Progenitor cell of endocrine pancreas (in vitro differentiated cells): ENCODE measurements at regions not wholly inside any gene's neighbourhood (a gene's known extent, or its start where the extent isn't known, plus 50 kb on each side); places are given as distances from the start of the nearest gene placed in this dataset.
"Not testable (repeated sequence)": the region's sequence is repeated elsewhere in the genome, so short reads cannot be mapped to it uniquely, and the experiment has no call there.

Source experiments
- DNase-seq: peaks from one replicate; pipeline ENCODE4 v3.0.0; 2021; ENCODE audit warnings: low spot score; ENCODE audit not compliant: unreplicated experiment
- H3K27ac Mint-ChIP-seq: 2 replicates; pipeline ENCODE4 v1.8.0; 2021; ENCODE audit warnings: mild to moderate bottlenecking, moderate library complexity, mixed read lengths
- H3K27me3 Mint-ChIP-seq: 2 replicates; pipeline ENCODE4 v1.8.0; 2021; ENCODE audit warnings: mixed read lengths
- H3K36me3 Mint-ChIP-seq: 2 replicates; pipeline ENCODE4 v1.8.0; 2022; ENCODE audit warnings: mixed read lengths; ENCODE audit not compliant: insufficient read depth
- H3K4me1 Mint-ChIP-seq: 2 replicates; pipeline ENCODE4 v1.8.0; 2021; ENCODE audit warnings: low read depth, mixed read lengths
- H3K4me3 Mint-ChIP-seq: 2 replicates; pipeline ENCODE4 v1.8.0; 2021; ENCODE audit warnings: low read depth, mild to moderate bottlenecking, moderate library complexity, mixed read lengths
- H3K9me3 Mint-ChIP-seq: 2 replicates; pipeline ENCODE4 v1.8.0; 2021; ENCODE audit warnings: low read depth, mixed read lengths
- TF ChIP-seq, protein P1 (sequence below): fragments of 200-600 bp; sonication (generic); IDR thresholded peaks from one replicate; pipeline ENCODE4 v1.5.0; 2021; ENCODE audit warnings: antibody characterized with exemption, mild to moderate bottlenecking; ENCODE audit not compliant: unreplicated experiment

DNA sequence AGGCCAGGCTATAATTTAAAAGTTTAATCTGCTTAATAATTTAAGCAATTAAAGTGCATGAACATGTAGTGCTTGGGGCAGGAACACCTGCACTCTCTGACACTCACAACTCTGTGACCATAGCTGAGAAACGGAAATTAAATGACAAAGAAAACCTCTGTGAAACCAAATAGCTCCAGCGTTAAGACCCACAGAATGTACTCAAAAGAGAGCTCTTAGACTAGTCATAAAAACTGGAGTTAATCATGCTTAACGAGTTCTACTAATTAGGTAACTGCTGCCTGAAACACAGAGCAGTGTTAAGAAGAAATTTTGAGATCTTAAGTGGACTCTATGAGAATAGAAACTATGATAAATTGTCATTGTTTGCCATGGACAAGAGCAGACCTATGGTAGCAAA, 174.4 kb upstream of the SPIN4 start:
- Mint-ChIP-seq H3K4me1 (no peaks in the 10 kb centered on the region), H3K9me3 (peaks cover 18% of the 10 kb centered on the region), H3K27me3 (no peaks in the 10 kb centered on the region), H3K4me3 (no peak overlapping the region), H3K36me3 (peaks cover 5% of the 10 kb centered on the region), H3K27ac (no peak overlapping the region)
- no peak for DNase-seq
- TF ChIP-seq, protein P1, sequence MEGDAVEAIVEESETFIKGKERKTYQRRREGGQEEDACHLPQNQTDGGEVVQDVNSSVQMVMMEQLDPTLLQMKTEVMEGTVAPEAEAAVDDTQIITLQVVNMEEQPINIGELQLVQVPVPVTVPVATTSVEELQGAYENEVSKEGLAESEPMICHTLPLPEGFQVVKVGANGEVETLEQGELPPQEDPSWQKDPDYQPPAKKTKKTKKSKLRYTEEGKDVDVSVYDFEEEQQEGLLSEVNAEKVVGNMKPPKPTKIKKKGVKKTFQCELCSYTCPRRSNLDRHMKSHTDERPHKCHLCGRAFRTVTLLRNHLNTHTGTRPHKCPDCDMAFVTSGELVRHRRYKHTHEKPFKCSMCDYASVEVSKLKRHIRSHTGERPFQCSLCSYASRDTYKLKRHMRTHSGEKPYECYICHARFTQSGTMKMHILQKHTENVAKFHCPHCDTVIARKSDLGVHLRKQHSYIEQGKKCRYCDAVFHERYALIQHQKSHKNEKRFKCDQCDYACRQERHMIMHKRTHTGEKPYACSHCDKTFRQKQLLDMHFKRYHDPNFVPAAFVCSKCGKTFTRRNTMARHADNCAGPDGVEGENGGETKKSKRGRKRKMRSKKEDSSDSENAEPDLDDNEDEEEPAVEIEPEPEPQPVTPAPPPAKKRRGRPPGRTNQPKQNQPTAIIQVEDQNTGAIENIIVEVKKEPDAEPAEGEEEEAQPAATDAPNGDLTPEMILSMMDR = no peak

DNA sequence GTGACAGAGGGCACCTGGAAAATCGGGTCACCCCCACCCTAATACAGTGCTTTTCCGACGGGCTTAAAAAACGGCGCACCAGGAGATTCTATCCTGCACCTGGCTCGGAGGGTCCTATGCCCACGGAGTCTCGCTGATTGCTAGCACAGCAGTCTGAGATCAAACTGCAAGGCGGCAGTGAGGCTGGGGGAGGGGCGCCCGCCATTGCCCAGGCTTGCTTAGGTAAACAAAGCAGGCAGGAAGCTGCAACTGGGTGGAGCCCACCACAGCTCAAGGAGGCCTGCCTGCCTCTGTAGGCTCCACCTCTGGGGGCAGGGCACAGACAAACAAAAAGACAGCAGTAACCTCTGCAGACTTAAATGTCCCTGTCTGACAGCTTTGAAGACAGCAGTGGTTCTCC, 168.2 kb upstream of the SPIN4 start:
- DNase-seq, H3K4me1 Mint-ChIP-seq, H3K4me3 Mint-ChIP-seq, H3K27me3 Mint-ChIP-seq, H3K36me3 Mint-ChIP-seq, H3K27ac Mint-ChIP-seq: not testable (repeated sequence)
- peaks cover 12% of the 10 kb centered on the region for H3K9me3 Mint-ChIP-seq

DNA sequence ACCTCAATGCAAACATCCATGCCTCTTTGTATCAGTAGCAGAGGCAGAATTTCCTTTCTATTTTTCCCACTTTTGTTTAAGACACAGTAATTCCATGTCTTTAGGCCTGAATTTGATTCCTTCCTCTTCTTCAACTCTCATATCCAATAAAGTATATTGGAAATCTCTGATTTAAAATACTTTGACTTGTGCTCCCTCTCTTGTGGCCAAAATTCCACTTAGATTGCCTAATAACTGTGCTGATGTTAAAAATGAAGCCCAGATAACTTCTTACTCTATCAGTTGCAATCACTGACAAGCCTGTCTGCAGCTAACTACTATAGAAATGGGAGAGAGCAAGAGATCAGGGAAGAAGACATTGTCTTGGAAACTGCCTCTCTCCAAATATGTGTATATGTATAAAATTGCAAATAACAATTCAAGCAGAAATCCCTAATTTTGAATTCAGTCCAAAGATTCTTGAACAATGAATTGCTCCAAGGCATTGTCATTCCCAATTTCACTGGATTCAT, 163.5 kb upstream of the SPIN4 start:
- no peaks in the 10 kb centered on the region for H3K4me1 Mint-ChIP-seq
- TF ChIP-seq, protein P1 = no peak
- H3K27me3 Mint-ChIP-seq = no peaks in the 10 kb centered on the region
- no peak overlapping the region for H3K4me3 Mint-ChIP-seq
- DNase-seq = no peak
- H3K9me3 Mint-ChIP-seq = peaks cover 8% of the 10 kb centered on the region
- no peak overlapping the region for H3K27ac Mint-ChIP-seq
- H3K36me3 Mint-ChIP-seq = no peaks in the 10 kb centered on the region

DNA sequence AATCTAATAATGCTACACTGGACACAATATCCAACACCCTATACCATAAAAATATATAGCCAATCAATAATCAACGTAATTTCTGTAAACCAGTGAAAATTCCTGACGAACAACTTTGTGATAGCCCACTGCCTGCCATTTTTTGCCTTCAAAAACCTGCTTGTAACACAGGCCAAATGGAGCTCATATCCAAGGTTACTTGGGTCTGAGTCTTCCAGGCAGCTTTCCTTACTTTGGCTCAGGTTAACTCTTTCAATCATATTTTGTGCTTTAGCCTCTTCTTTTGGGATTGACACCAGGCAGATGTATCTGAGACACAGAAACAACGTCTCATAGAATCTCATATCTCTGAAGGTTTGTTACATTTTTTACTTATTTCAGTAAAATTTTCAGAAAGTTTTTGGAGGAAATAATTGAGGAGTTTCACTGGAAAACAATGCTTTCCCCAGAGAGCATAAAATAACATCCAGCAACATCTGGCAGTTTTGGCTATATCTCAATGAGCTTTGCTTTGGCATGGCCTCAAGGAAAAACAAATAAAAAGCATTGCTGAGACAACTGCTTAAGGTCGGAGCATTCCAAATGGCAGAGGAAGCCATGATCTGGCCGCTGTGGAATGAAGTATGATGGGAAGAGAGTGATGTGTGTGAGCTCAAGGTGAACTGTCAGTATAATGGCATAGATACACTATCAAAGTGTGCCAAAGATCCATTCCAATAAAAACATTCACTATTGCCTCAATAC, 162.9 kb upstream of the SPIN4 start:
- TF ChIP-seq, protein P1 = no peak
- no peak for DNase-seq
- H3K4me3 Mint-ChIP-seq = no peak overlapping the region
- peaks cover 10% of the 10 kb centered on the region for H3K9me3 Mint-ChIP-seq
- H3K27ac Mint-ChIP-seq = no peak overlapping the region
- H3K27me3 Mint-ChIP-seq = no peaks in the 10 kb centered on the region
- no peaks in the 10 kb centered on the region for H3K4me1 Mint-ChIP-seq
- H3K36me3 Mint-ChIP-seq = no peaks in the 10 kb centered on the region

DNA sequence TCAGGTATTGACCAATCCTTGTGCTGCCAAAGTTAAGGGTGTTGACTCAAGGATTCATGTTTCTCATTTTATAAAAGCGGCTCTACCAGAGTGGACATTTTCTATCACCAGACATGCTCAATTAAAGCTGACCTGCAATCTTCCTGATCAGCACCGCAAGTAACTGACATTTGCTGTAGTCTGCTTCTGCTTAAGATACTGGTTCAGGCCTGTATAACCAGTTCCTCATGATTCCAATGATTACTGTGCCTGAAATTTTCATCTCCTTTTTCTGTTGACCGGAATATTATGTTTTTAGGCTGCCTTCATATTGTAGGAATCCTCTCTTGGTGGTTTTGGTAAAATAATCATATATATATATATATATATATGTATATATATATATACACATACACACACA, 160.2 kb upstream of the SPIN4 start:
- Mint-ChIP-seq H3K27me3 (no peaks in the 10 kb centered on the region), H3K4me3 (no peak overlapping the region), H3K4me1 (no peaks in the 10 kb centered on the region), H3K36me3 (no peaks in the 10 kb centered on the region), H3K27ac (no peak overlapping the region), H3K9me3 (peaks cover 10% of the 10 kb centered on the region)
- TF ChIP-seq, protein P1 = no peak
- DNase-seq = no peak

DNA sequence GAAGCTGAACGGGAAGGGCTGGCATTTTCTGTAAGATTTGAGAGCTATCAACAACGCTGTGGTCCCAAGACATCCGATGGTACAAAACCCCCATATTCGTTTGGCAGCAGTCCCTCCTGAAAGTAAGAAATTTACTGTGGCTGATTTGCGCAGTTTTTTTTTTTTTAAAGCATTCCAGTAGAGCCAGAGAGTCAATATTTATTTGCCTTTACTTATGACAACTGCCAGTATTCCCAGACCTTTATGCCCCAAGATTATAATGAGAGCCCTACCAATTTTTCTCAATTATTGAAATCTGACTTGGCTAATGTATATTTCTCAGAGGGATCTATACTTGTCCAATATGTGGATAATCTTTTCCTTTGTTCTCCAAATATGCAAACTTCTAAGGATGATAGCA, 157.5 kb upstream of the SPIN4 start:
- Mint-ChIP-seq H3K36me3 (no peaks in the 10 kb centered on the region), H3K27me3 (no peaks in the 10 kb centered on the region), H3K4me1 (peaks cover 3% of the 10 kb centered on the region), H3K9me3 (peaks cover 11% of the 10 kb centered on the region), H3K4me3 (no peak overlapping the region), H3K27ac (no peak overlapping the region)
- TF ChIP-seq, protein P1 = no peak
- no peak for DNase-seq
